ENCODE measurements at regions not wholly inside any gene's neighbourhood (a gene's known extent, or its start where the extent isn't known, plus 50 kb on each side); places are given as distances from the start of the nearest gene placed in this dataset.

GRCh38 chr15:69610277-69610676 lies 157.7 kb downstream of the RPLP1 start:
- TF ChIP-seq CTCF (conservative IDR thresholded peaks at IDR 0.05; ENCODE audit: low read length) (no peak), EZH2phosphoT487 (IDR thresholded peaks at IDR 0.05; ENCODE audit: borderline replicate concordance) (no peak)

All from Loucy (cell line).